Hepatocyte (in vitro differentiated cells): ENCODE measurements at regions not wholly inside any gene's neighbourhood (a gene's known extent, or its start where the extent isn't known, plus 50 kb on each side); places are given as distances from the start of the nearest gene placed in this dataset.

ENCODE experiments used
- DNase-seq: peaks from one replicate; pipeline ENCODE4 v3.0.0-alpha.2; 2016; ENCODE audit warnings: low spot score
- H2AFZ ChIP-seq: fragments of 200-600 bp; sonication (generic); 2 replicates; pipeline ENCODE4 v1.6.0; 2016; ENCODE audit warnings: antibody characterized with exemption, mild to moderate bottlenecking
- H3K27ac ChIP-seq: fragments of 200-600 bp; sonication (generic); 2 replicates; pipeline ENCODE4 v1.5.1; 2016; ENCODE audit warnings: mild to moderate bottlenecking
- H3K27me3 ChIP-seq: fragments of 200-600 bp; sonication (generic); 2 replicates; pipeline ENCODE4 v1.6.1; 2016
- H3K36me3 ChIP-seq: fragments of 200-600 bp; sonication (generic); replicated peaks from 2 replicates; pipeline ENCODE4 v1.5.1; 2016; ENCODE audit warnings: low read depth; ENCODE audit not compliant: insufficient read depth
- H3K4me1 ChIP-seq: fragments of 200-600 bp; sonication (generic); 2 replicates; pipeline ENCODE4 v1.5.1; 2016; ENCODE audit warnings: mild to moderate bottlenecking, moderate library complexity; ENCODE audit not compliant: insufficient read depth
- H3K4me2 ChIP-seq: fragments of 200-600 bp; sonication (generic); 2 replicates; pipeline ENCODE4 v1.6.0; 2016
- H3K4me3 ChIP-seq: fragments of 200-600 bp; sonication (generic); 2 replicates; pipeline ENCODE4 v1.5.1; 2016; ENCODE audit warnings: mild to moderate bottlenecking
- H3K79me2 ChIP-seq: fragments of 200-600 bp; sonication (generic); 2 replicates; pipeline ENCODE4 v1.6.0; 2017; ENCODE audit warnings: mild to moderate bottlenecking
- H3K9me2 ChIP-seq: fragments of 200-600 bp; sonication (generic); replicated peaks from 2 replicates; pipeline ENCODE4 v1.6.0; 2017; ENCODE audit warnings: mild to moderate bottlenecking; ENCODE audit not compliant: insufficient read depth
- H3K9me3 ChIP-seq: fragments of 200-600 bp; sonication (generic); 2 replicates; pipeline ENCODE4 v1.5.1; 2016; ENCODE audit warnings: low read depth, mild to moderate bottlenecking
- H4K20me1 ChIP-seq: fragments of 200-600 bp; sonication (generic); 2 replicates; pipeline ENCODE4 v1.6.0; 2016; ENCODE audit warnings: mild to moderate bottlenecking; ENCODE audit not compliant: insufficient read depth, poor library complexity, severe bottlenecking
- EZH2 ChIP-seq: fragments of 200-600 bp; sonication (generic); IDR thresholded peaks from 2 replicates; pipeline ENCODE4 v1.6.1; 2016; ENCODE audit warnings: antibody characterized with exemption, mild to moderate bottlenecking, borderline replicate concordance
- EZH2phosphoT487 ChIP-seq: fragments of 200-600 bp; sonication (generic); IDR thresholded peaks from one replicate; pipeline ENCODE4 v1.6.1; 2018; ENCODE audit warnings: antibody characterized with exemption, mild to moderate bottlenecking, low read depth, moderate library complexity; ENCODE audit not compliant: unreplicated experiment, severe bottlenecking
- WGBS: methylation state at CpG from one replicate; pipeline ENCODE4 v1.1.6; 2016; ENCODE audit warnings: low lambda C conversion rate; ENCODE audit errors: missing lambda C conversion rate; 5-methylcytosine and 5-hydroxymethylcytosine counted together
- TF ChIP-seq, protein P1 (sequence below): fragments of 200-600 bp; sonication (generic); IDR thresholded peaks from 2 replicates; pipeline ENCODE4 v1.5.1; 2016; ENCODE audit warnings: antibody characterized with exemption, mild to moderate bottlenecking; ENCODE audit not compliant: poor library complexity

GRCh38 chr3:152071315-152071714 is 197.4 kb upstream of the MBNL1 start:
- no peak for DNase-seq
- H3K36me3 ChIP-seq, result no peaks in the 10 kb centered on the region
- no peak overlapping the region for H2AFZ ChIP-seq
- H3K9me3 ChIP-seq, result no peaks in the 10 kb centered on the region
- H3K4me3 ChIP-seq, result no peak overlapping the region
- TF ChIP-seq EZH2 (no peak), EZH2phosphoT487 (no peak)
- TF ChIP-seq, protein P1, sequence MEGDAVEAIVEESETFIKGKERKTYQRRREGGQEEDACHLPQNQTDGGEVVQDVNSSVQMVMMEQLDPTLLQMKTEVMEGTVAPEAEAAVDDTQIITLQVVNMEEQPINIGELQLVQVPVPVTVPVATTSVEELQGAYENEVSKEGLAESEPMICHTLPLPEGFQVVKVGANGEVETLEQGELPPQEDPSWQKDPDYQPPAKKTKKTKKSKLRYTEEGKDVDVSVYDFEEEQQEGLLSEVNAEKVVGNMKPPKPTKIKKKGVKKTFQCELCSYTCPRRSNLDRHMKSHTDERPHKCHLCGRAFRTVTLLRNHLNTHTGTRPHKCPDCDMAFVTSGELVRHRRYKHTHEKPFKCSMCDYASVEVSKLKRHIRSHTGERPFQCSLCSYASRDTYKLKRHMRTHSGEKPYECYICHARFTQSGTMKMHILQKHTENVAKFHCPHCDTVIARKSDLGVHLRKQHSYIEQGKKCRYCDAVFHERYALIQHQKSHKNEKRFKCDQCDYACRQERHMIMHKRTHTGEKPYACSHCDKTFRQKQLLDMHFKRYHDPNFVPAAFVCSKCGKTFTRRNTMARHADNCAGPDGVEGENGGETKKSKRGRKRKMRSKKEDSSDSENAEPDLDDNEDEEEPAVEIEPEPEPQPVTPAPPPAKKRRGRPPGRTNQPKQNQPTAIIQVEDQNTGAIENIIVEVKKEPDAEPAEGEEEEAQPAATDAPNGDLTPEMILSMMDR, result no peak
- H3K4me1 ChIP-seq, result no peaks in the 10 kb centered on the region
- no peaks in the 10 kb centered on the region for H3K27me3 ChIP-seq
- WGBS, result 92% methylated on average over 3 of the region's 3 CpGs
- no peak overlapping the region for H3K4me2 ChIP-seq
- no peaks in the 10 kb centered on the region for H4K20me1 ChIP-seq
- no peaks in the 10 kb centered on the region for H3K79me2 ChIP-seq
- H3K27ac ChIP-seq, result no peak overlapping the region
- no peaks in the 10 kb centered on the region for H3K9me2 ChIP-seq

DNA sequence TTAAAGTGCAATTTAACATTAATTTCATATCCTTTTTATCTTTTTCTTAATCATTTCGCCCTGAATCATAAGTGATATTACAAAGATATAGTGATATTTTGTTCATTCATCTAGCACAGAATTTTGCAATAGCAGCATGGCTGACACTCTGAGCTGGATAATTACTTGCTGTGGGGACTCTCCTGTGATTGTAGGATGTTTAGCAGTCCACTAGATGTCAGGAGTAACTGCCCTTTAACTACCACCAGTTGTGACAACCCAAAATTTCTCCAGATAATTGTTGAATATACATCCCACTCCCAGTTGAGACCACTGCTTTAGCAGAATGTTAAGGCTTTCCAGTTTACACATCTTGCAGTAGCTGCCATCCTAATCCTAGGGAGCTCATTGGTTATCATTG is 196.8 kb upstream of the MBNL1 start:
- no peaks in the 10 kb centered on the region for H3K9me2 ChIP-seq
- no peaks in the 10 kb centered on the region for H4K20me1 ChIP-seq
- no peak overlapping the region for H3K4me3 ChIP-seq
- no peak overlapping the region for H3K27ac ChIP-seq
- H3K27me3 ChIP-seq, result no peaks in the 10 kb centered on the region
- H3K4me1 ChIP-seq, result no peaks in the 10 kb centered on the region
- no peaks in the 10 kb centered on the region for H3K36me3 ChIP-seq
- 19% methylated on average over 1 of the region's 1 CpG for WGBS
- no peaks in the 10 kb centered on the region for H3K9me3 ChIP-seq
- H2AFZ ChIP-seq, result no peak overlapping the region
- TF ChIP-seq EZH2phosphoT487 (no peak), EZH2 (no peak)
- TF ChIP-seq, protein P1, result peak; percentile 49
- no peaks in the 10 kb centered on the region for H3K79me2 ChIP-seq
- no peak overlapping the region for H3K4me2 ChIP-seq
- peak; percentile 33 for DNase-seq

- Histone ChIP-seq H2AFZ (no peak overlapping the region), H3K79me2 (no peaks in the 10 kb centered on the region), H3K4me1 (no peaks in the 10 kb centered on the region), H3K4me3 (no peak overlapping the region), H3K9me3 (no peaks in the 10 kb centered on the region), H3K27me3 (no peaks in the 10 kb centered on the region), H3K27ac (no peak overlapping the region), H3K9me2 (no peaks in the 10 kb centered on the region), H3K4me2 (no peak overlapping the region), H4K20me1 (no peaks in the 10 kb centered on the region), H3K36me3 (no peaks in the 10 kb centered on the region)
- 79% methylated on average over 6 of the region's 6 CpGs for WGBS
- no peak for DNase-seq
- no peak for TF ChIP-seq EZH2phosphoT487
- TF ChIP-seq EZH2, result no peak
- TF ChIP-seq, protein P1, result no peak
Measured at GRCh38 chr3:152073267-152073666, 195.5 kb upstream of the MBNL1 start.

DNA sequence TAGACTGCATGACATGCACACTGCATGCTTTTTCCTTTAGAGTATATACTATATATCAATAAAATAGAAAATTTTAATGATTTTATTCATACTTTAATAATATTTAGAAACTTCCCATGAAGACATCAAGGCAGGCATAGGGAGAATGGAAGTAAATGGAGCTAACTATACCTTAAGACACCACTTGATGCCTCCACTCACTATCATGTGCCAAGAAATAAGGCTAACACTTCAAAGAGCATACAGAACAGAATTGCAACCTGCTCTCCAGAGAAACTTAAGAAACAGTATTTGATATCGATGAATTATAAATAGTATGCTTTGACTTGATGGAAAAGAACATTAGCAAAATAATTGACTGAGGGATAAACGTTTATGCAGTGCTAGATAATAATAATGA is 192.6 kb upstream of the MBNL1 start:
- DNase-seq, result no peak
- no peak overlapping the region for H2AFZ ChIP-seq
- TF ChIP-seq EZH2phosphoT487 (no peak), EZH2 (no peak)
- TF ChIP-seq, protein P1, result no peak
- no peaks in the 10 kb centered on the region for H3K9me2 ChIP-seq
- no peak overlapping the region for H3K4me2 ChIP-seq
- no peak overlapping the region for H3K4me3 ChIP-seq
- no peaks in the 10 kb centered on the region for H3K36me3 ChIP-seq
- no peaks in the 10 kb centered on the region for H3K27me3 ChIP-seq
- H3K27ac ChIP-seq, result no peak overlapping the region
- H3K4me1 ChIP-seq, result no peaks in the 10 kb centered on the region
- 90% methylated on average over 2 of the region's 2 CpGs for WGBS
- H3K9me3 ChIP-seq, result no peaks in the 10 kb centered on the region
- no peaks in the 10 kb centered on the region for H4K20me1 ChIP-seq
- no peaks in the 10 kb centered on the region for H3K79me2 ChIP-seq
